Epithelial cell of esophagus (primary cell): ENCODE measurements at regions not wholly inside any gene's neighbourhood (a gene's known extent, or its start where the extent isn't known, plus 50 kb on each side); places are given as distances from the start of the nearest gene placed in this dataset.

Experiments used
- DNase-seq: peaks from one replicate; pipeline ENCODE4 v3.0.0; 2010; ENCODE audit warnings: low read depth
- H3K4me3 ChIP-seq: 2 replicates; pipeline ENCODE4 v1.5.1; 2011; ENCODE audit warnings: mild to moderate bottlenecking, low read length, control low read depth
- CTCF ChIP-seq: IDR thresholded peaks from 2 replicates; pipeline ENCODE4 v1.5.1; 2011; ENCODE audit warnings: low read depth, mild to moderate bottlenecking, low read length, control low read depth, inconsistent platforms; ENCODE audit not compliant: insufficient read depth; ENCODE audit errors: missing control alignments

GRCh38 chr6:90868256-90868655 is 281.4 kb upstream of the MAP3K7 start:
- TF ChIP-seq CTCF = no peak
- H3K4me3 ChIP-seq = no peak overlapping the region
- DNase-seq = no peak

GRCh38 chr6:90865513-90865912 is 278.6 kb upstream of the MAP3K7 start:
- TF ChIP-seq CTCF = no peak

GRCh38 chr6:90863043-90863442 is 276.2 kb upstream of the MAP3K7 start:
- H3K4me3 ChIP-seq = no peak overlapping the region
- no peak for DNase-seq
- TF ChIP-seq CTCF = no peak

More at GRCh38 chr6:90865513-90865912, 278.6 kb upstream of the MAP3K7 start:
- no peak overlapping the region for H3K4me3 ChIP-seq
- peak; percentile 43 for DNase-seq

- DNase-seq = peak; percentile 51
- TF ChIP-seq CTCF = peak; percentile 51
- H3K4me3 ChIP-seq = no peak overlapping the region
Measured at GRCh38 chr6:90860822-90861601, 274.1 kb upstream of the MAP3K7 start.

- DNase-seq = peak; percentile 36
- H3K4me3 ChIP-seq = no peak overlapping the region
Measured at GRCh38 chr6:90859612-90860011, 272.7 kb upstream of the MAP3K7 start.

GRCh38 chr6:90859056-90859455 is 272.2 kb upstream of the MAP3K7 start:
- DNase-seq = no peak
- no peak overlapping the region for H3K4me3 ChIP-seq
- TF ChIP-seq CTCF = no peak

More at GRCh38 chr6:90859612-90860011, 272.7 kb upstream of the MAP3K7 start:
- peak; percentile 36 for TF ChIP-seq CTCF

GRCh38 chr6:90849686-90850085 is 262.8 kb upstream of the MAP3K7 start:
- DNase-seq = no peak
- no peak for TF ChIP-seq CTCF
- H3K4me3 ChIP-seq = no peak overlapping the region
